ENCODE measurements at regions not wholly inside any gene's neighbourhood (a gene's known extent, or its start where the extent isn't known, plus 50 kb on each side); places are given as distances from the start of the nearest gene placed in this dataset.

DNA sequence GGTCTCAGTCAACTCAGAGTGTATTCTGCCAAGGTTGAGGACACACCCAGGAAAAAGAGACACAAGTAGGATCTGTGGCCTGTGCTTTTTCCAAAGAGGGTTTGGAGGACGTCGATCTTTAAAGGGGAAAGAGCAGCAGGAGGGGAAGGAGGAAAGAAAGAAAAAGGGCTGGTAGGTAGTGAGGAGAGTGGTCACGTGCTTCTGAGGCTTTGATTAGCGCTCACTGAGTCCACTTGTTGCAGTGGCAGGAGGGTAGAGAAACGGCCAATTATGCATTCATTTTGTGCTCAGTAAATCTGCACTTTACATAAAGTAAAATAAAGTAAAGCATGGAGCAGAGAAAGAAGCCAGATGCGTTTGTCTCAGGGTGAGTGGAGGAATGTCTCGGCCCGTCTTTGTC, 126.0 kb upstream of the VSTM2B start:
- Histone ChIP-seq H3K9me3 (no peaks in the 10 kb centered on the region), H3K36me3 (no peaks in the 10 kb centered on the region), H3K4me3 (ENCODE audit: low read depth, low read length) (no peak overlapping the region), H3K27me3 (0 out of 2 replicates have a peak, but pooled peaks cover 3% of the 10 kb centered on the region), H3K4me1 (peaks cover 8% of the 10 kb centered on the region)
- TF ChIP-seq CTCF (IDR thresholded peaks at IDR 0.05; ENCODE audit: low read depth, low read length) = no peak
- DNase-seq = no peak

- Histone ChIP-seq H3K9me3 (no peaks in the 10 kb centered on the region), H3K4me1 (no peaks in the 10 kb centered on the region), H3K27me3 (0 out of 2 replicates have a peak, but pooled peaks cover 3% of the 10 kb centered on the region), H3K4me3 (ENCODE audit: low read depth, low read length) (no peak overlapping the region), H3K36me3 (no peaks in the 10 kb centered on the region)
- no peak for TF ChIP-seq CTCF (IDR thresholded peaks at IDR 0.05; ENCODE audit: low read depth, low read length)
- DNase-seq = no peak
These were observed 124.7 kb upstream of the VSTM2B start for GRCh38 chr19:29400917-29401711.

DNA sequence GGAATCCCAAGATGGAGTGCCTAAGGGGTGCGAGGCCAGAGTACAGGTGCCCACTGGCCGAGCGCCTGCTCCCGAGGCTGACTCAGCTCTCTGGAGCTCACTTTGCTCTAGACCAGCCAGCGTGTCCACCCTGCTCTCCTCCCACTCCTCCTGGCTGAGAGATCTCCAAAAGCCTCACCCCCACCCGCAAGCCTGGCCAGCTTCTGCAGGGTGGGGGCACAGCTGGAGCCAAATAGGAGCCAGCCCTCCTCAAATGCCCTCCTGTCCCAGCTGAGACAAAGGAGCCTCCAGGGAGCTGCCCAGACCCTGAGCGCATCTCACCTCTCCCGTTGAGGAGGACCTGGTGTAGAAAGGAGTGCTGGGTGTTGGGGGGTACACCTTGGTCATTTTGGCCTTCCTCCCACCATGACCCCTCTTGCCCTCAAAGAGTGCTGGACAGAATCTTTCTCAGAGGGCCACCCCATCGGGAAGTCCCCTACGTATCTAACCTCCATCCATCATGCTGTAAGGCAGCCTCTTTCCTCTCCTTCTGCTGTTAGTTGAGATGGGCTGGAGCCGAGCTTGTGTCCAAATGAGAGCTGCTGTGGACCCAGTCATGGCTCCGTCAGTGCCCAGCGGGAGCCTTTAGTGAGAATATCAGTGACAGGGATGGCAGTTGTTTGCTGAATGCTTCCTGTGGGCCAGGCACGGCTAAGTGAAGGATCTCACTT, 123.9 kb upstream of the VSTM2B start:
- no peaks in the 10 kb centered on the region for H3K36me3 ChIP-seq
- H3K4me1 ChIP-seq = no peaks in the 10 kb centered on the region
- H3K27me3 ChIP-seq = 0 out of 2 replicates have a peak, but pooled peaks cover 3% of the 10 kb centered on the region
- H3K4me3 ChIP-seq (ENCODE audit: low read depth, low read length) = no peak overlapping the region
- TF ChIP-seq CTCF (IDR thresholded peaks at IDR 0.05; ENCODE audit: low read depth, low read length) = no peak
- H3K9me3 ChIP-seq = no peaks in the 10 kb centered on the region
- DNase-seq = no peak

DNA sequence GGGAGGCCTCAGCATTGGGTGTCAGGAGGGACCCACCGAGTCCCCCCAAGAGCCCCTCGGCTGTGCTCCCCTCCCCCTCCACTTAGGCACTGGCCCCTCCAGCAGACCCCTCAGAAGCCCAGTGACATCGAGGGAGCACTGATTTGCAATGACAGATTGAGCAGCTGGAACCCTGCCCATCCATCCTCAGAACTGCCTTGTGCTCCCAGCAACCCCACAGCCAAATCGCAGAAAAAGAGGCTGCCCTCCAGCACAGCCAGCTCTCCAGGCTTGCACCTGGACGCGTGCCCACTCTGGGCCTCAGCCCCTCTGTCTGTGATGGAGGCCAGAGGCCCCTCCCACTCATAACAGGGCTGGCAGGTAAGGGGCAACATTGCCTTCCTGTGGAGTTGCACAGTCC, 123.2 kb upstream of the VSTM2B start:
- no peaks in the 10 kb centered on the region for H3K9me3 ChIP-seq
- no peaks in the 10 kb centered on the region for H3K4me1 ChIP-seq
- H3K36me3 ChIP-seq = no peaks in the 10 kb centered on the region
- no peak overlapping the region for H3K4me3 ChIP-seq (ENCODE audit: low read depth, low read length)
- TF ChIP-seq CTCF (IDR thresholded peaks at IDR 0.05; ENCODE audit: low read depth, low read length) = no peak
- no peak for DNase-seq
- H3K27me3 ChIP-seq = 0 out of 2 replicates have a peak, but pooled peaks cover 3% of the 10 kb centered on the region

DNA sequence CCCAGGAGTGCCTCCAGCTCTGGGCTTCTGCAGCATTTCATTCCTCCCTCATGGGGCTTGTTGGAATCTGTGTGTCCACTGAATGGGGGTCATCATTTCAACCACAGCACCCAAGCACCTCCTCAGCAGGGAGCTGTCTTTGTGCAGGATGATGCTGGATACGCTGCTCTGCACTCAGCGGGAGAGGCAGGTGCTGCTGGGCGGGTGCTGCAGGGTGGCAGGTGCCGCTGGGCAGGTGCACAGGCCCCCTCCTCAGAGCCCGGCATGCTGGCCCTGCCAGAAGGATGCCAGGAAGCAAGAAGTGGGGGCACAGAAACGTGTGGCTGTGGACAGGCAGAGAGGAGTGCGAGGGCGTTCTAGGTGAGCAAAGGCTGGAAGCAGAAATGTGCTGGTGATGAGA, 121.8 kb upstream of the VSTM2B start:
- DNase-seq = no peak
- TF ChIP-seq CTCF (IDR thresholded peaks at IDR 0.05; ENCODE audit: low read depth, low read length) = no peak
- H3K9me3 ChIP-seq = no peaks in the 10 kb centered on the region
- no peak overlapping the region for H3K4me3 ChIP-seq (ENCODE audit: low read depth, low read length)
- H3K36me3 ChIP-seq = no peaks in the 10 kb centered on the region
- H3K27me3 ChIP-seq = no peaks in the 10 kb centered on the region
- H3K4me1 ChIP-seq = no peaks in the 10 kb centered on the region
